NCI-H460 (cell line): ENCODE measurements at regions not wholly inside any gene's neighbourhood (a gene's known extent, or its start where the extent isn't known, plus 50 kb on each side); places are given as distances from the start of the nearest gene placed in this dataset.

Experiments used
- DNase-seq: peaks from one replicate; pipeline ENCODE4 v3.0.0-alpha.2; 2016; ENCODE audit warnings: low read depth; ENCODE audit errors: extremely low read depth

DNA sequence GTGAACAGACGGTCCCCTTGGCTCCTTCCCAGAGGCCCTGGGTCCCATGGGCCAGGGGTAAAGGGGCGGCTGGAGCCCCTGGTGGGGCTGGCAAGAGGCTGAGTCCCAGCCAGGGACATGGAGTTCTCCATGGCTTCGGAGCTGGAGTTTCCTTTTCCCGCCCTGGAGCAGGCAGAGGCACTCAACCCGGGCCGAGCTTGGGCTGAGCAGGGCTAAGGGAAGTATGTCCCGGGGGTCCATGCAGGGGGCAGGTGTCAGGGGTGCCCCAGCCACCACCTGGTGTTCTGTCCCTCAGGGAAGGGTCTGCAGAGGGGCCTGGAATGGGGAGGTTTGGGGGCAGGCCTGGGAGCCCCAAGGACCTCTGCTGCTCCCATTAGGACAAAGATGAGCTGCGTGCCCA, 54.0 kb upstream of the TPM4 start:
- DNase-seq = no peak

DNA sequence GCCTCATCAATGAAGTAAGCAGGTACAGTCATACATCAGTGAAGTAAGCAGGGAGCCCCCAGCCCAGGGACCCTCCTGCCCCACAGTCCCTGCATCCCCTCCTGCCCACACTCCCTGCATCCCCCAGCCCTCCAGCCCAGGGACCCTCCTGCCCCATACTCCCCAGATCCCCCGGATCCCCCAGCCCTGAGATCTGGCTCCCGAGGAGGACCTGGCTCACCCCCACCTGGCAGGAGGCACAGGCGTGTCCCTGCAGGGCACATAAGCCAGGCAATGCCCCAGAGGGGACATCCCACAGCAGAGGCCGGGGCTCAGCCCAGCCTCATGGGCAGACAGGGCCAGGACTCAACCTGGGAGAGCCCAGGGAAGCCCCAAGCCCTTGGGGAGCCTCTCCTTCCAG, 53.6 kb upstream of the TPM4 start:
- DNase-seq = no peak

DNA sequence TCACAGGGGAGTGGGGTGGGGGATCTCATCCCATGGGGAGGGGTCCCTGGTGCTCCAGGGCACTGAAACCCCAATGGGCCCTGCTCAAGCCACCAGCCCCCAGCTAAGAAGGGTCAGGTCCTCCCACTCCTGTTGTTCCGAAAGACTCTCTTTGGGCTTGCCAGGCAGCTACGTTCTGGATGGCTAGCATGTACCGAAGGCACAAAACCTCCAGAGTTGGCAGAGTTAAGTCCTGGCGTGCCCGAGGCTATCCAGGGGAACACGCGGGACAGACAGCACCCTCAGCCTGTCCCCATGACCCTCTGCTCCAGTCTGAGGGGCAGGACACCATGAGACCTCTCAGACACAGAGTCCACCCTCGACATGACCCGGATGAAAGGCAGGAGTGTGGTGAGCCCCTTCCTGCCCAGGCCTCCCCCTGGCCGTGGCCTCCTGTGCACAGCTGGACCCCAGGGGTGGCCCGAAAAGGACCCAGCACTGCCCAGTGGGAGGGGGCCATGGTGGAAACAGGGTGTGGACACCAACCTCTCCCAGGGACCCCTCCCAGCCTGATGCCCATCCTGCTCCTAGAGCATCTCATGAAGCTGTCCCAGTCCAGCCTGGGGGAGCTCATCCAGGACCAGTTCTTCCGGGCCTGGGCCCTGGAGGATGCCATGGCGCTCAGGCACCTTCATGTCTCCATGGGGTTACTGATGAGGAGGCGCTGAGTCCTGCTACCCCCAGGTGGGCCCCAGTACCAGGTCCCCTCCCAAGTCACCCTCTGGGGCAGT, 53.0 kb upstream of the TPM4 start:
- no peak for DNase-seq

DNA sequence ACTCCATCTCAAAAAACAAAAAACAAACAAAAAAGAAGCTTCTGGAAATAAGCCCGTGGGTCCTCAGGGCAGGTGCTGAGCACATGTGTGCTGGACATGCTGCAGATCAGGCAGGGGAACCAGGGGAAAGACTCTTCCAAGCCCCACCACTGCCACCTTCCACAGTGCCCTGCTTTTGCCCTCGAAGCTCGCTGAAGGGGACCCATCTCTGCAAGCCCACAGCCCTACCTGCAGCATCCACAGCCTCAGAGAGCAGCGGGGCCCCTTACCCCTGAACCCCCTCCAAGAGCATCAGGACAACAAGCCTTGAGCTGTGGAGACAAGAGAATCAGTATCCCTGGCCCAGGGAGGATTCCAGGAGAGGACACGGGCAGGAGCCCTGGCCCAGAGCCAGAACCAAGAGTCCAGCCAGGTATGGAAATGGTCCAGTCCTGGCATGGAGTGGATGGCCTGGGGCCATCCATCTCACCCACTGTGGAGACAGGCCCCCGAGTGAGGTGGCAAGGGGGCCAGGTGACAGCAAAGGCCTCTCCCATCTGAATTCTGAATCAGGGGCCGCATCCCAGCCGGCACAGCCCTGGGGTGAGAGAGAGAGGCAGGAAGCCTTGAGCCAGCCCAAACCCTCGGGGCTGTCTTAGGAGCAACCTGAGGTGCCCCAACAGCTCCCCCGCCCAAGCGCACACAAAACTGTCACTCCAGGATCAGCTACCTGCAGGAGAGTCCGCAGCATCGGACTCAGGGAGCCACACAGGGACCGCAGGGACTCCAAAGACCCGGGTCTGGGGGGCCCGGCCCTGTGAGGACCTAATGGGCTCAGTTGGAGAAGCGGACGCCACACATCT, 51.8 kb upstream of the TPM4 start:
- DNase-seq = no peak

DNA sequence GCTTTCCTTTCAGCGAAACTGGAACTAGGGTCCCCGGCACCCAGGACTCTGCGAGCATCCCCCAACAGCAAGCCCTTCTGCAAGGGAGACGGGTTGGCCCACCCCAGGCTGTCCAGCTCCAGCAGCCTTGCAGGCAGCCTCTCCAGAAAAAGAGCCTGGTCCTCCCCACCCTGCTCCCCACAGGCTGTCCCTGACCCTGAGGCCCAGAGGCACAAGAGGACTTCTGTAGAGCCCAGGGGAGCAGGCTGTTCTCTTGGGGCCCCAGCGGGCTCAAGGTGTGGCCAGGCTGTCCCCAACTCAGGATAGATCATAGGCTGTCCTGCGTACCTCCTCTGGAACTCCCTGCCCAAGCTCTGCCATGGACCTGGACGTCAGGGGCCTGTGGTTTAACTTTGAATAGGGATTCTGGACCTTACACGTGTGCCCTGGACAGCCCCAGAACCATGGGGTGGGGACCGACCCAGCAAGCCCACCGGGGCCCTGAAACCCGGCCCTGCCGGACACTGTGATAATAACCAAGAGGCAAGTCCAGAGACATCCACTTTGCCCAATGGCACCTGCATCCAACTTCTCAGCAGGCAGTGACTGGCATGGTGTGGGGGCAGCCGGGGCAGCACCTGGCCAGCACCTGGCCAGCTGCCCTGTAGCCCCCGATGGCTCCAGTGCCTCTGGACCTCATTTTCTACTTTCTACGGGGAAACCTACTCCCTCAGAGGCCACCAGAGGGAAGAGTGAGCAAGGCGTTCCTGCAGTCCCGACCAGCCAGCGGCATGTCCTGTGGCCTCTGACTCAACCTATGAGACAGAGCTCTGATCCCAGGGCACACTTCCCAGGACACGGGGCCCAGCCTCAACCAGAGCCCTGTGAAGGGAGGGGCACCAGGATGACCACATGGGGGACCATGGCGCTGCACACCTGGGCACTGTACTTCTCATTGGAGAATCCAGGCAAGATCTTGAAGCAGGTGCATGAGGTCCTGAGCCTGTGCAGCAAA, 50.9 kb upstream of the TPM4 start:
- peak; percentile 48 for DNase-seq

DNA sequence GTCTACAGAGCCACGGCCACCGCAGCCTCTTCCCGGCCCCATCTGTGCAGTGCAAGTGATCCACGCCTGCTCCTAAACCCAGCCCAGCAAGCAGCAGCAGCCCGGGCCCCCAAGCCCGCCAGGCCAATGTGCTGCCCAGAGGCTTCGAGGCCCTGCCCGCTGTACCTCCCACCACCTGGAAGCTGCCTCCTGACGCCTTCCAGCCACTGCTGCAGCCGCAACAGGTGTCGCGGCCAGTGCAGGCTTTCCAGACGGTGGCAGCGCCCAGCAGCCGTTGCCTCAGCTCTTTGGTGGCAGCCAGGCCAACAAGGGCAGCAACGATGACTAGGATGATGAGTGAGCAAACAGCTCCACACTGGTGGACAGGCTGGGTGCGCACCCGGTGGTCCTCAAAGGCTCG, 50.2 kb upstream of the TPM4 start:
- DNase-seq = no peak
